Skeletal muscle cell (primary cell): ENCODE measurements at regions not wholly inside any gene's neighbourhood (a gene's known extent, or its start where the extent isn't known, plus 50 kb on each side); places are given as distances from the start of the nearest gene placed in this dataset.
"Not testable (repeated sequence)": the region's sequence is repeated elsewhere in the genome, so short reads cannot be mapped to it uniquely, and the experiment has no call there.

Experiments used
- DNase-seq: peaks from one replicate; pipeline ENCODE4 v3.0.0-alpha.2; 2010; ENCODE audit warnings: low read depth
- H3K4me3 ChIP-seq: 2 replicates; pipeline ENCODE4 v1.5.1; 2011; ENCODE audit warnings: low read depth, mild to moderate bottlenecking, control low read depth, low read length, moderate library complexity

GRCh38 chr10:113496111-113497109, 56.4 kb upstream of the HABP2 start:
- H3K4me3 ChIP-seq: no peak overlapping the region
- no peak for DNase-seq

- no peak overlapping the region for H3K4me3 ChIP-seq
- DNase-seq: no peak
Measured at GRCh38 chr10:113497198-113497597, 55.7 kb upstream of the HABP2 start.

GRCh38 chr10:113498997-113499396, 53.9 kb upstream of the HABP2 start:
- DNase-seq: no peak
- H3K4me3 ChIP-seq: no peak overlapping the region

- H3K4me3 ChIP-seq: no peak overlapping the region
- DNase-seq: no peak
Measured at GRCh38 chr10:113499806-113500205, 53.0 kb upstream of the HABP2 start.

GRCh38 chr10:113501031-113501430, 51.8 kb upstream of the HABP2 start:
- DNase-seq, H3K4me3 ChIP-seq: not testable (repeated sequence)
